Karpas-422 (cell line): ENCODE measurements at regions not wholly inside any gene's neighbourhood (a gene's known extent, or its start where the extent isn't known, plus 50 kb on each side); places are given as distances from the start of the nearest gene placed in this dataset.
"Not testable (repeated sequence)": the region's sequence is repeated elsewhere in the genome, so short reads cannot be mapped to it uniquely, and the experiment has no call there.

Source experiments
- DNase-seq: peaks from one replicate; pipeline ENCODE4 v3.0.0-alpha.2; 2015
- H2AFZ ChIP-seq: fragments of 200-600 bp; sonication (generic); 2 replicates; pipeline ENCODE4 v1.6.1; 2014; ENCODE audit warnings: antibody characterized with exemption, low read length, mixed read lengths
- H3K27ac ChIP-seq: fragments of 200-600 bp; sonication (generic); 2 replicates; pipeline ENCODE4 v1.5.1; 2014; ENCODE audit warnings: mild to moderate bottlenecking, low read length, moderate library complexity
- H3K27me3 ChIP-seq: fragments of 200-600 bp; sonication (generic); 2 replicates; pipeline ENCODE4 v1.6.1; 2014; ENCODE audit warnings: low read length, mixed read lengths
- H3K36me3 ChIP-seq: fragments of 200-600 bp; sonication (generic); 2 replicates; pipeline ENCODE4 v1.6.1; 2014; ENCODE audit warnings: low read length, mixed read lengths; ENCODE audit not compliant: insufficient read depth
- H3K4me1 ChIP-seq: fragments of 200-600 bp; sonication (generic); 2 replicates; pipeline ENCODE4 v1.6.1; 2014; ENCODE audit warnings: mild to moderate bottlenecking, low read length, mixed read lengths
- H3K4me2 ChIP-seq: fragments of 200-600 bp; sonication (generic); 2 replicates; pipeline ENCODE4 v1.6.1; 2014; ENCODE audit warnings: low read length, low read depth, mild to moderate bottlenecking; ENCODE audit not compliant: poor library complexity, severe bottlenecking
- H3K4me3 ChIP-seq: fragments of 200-600 bp; sonication (generic); 2 replicates; pipeline ENCODE4 v1.5.1; 2014; ENCODE audit warnings: mild to moderate bottlenecking, antibody characterized with exemption, low read length, mixed read lengths
- H3K79me2 ChIP-seq: fragments of 200-600 bp; sonication (generic); 2 replicates; pipeline ENCODE4 v1.6.1; 2014; ENCODE audit warnings: mild to moderate bottlenecking, low read length, mixed read lengths
- H3K9ac ChIP-seq: fragments of 200-600 bp; sonication (generic); 2 replicates; pipeline ENCODE4 v1.6.0; 2014; ENCODE audit warnings: low read length
- H3K9me2 ChIP-seq: fragments of 200-600 bp; sonication (generic), shearing (Covaris generic); replicated peaks from 2 replicates; pipeline ENCODE4 v1.6.0; 2014; ENCODE audit warnings: mild to moderate bottlenecking, low read length, moderate library complexity; ENCODE audit not compliant: insufficient read depth
- H3K9me3 ChIP-seq: fragments of 300-700, 200-600 bp; sonication (generic); 2 replicates; pipeline ENCODE4 v1.6.1; 2014; ENCODE audit warnings: low read length, mixed read lengths
- H4K20me1 ChIP-seq: fragments of 200-600 bp; sonication (generic); 2 replicates; pipeline ENCODE4 v1.6.1; 2014; ENCODE audit warnings: mild to moderate bottlenecking, antibody characterized with exemption, low read length, low read depth; ENCODE audit not compliant: insufficient read depth

DNA sequence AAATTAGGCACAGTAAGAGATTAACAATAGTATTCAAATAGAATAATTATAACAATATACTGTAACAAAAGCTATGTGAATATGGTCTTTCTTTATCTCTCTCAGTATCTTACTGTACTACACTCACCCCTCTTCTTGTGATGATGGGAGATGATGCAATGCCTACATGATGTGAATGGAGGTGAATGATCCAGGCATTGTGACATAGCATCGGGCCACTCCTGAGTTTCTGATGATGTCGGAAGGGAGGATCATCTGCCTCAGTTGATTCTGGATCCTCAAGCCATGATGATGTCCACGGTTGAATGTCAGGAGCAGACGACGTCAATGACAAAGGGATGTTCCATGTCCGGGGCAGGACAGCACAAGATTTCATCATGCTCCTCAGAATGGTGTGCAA lies 268.3 kb upstream of the MGAT5 start:
- no peaks in the 10 kb centered on the region for H4K20me1 ChIP-seq
- H3K27ac ChIP-seq = no peak overlapping the region
- DNase-seq = no peak
- H3K9me2 ChIP-seq = no peaks in the 10 kb centered on the region
- H3K9me3 ChIP-seq = no peaks in the 10 kb centered on the region
- H2AFZ ChIP-seq = no peak overlapping the region
- no peaks in the 10 kb centered on the region for H3K4me1 ChIP-seq
- no peak overlapping the region for H3K4me3 ChIP-seq
- H3K79me2 ChIP-seq = no peaks in the 10 kb centered on the region
- H3K27me3 ChIP-seq = no peaks in the 10 kb centered on the region
- no peaks in the 10 kb centered on the region for H3K36me3 ChIP-seq
- H3K9ac ChIP-seq = no peak overlapping the region
- H3K4me2 ChIP-seq = no peak overlapping the region

DNA sequence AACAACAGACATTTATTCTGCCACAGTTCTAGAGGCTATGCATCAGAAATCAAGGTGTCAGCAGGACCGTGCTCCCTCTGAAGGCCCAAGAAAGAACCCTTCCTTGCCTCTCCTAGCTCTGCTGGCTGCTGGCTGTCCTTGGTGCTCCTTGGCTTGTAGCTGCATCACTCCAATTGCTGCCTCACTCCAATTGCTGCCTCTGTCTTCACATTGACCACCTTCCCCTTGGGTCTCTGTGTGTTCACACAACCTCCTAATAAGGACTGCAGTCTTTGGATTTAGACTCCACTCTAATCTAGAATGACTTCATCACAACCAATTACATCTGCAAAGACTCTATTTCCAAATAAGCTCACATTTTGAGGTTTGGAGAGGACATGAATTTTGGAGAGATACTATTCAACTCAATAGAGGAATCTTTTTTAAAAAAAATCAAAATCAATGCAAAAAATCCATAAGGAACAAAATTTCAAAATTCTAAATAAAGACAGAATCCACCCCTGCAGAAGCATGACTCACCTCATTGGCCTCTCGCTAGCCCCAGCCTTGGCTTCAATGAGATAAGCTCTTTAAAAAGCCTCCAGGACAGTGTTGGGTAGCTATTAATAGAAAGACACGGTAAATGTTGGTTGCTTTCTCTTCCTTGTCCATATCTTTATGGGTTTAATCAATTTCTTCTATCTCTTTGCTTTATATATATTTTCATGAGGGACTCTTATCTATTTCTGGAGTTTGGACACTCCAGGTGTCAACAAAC lies 267.6 kb upstream of the MGAT5 start:
- no peak overlapping the region for H3K27ac ChIP-seq
- no peak overlapping the region for H3K4me3 ChIP-seq
- DNase-seq = no peak
- H4K20me1 ChIP-seq = no peaks in the 10 kb centered on the region
- no peaks in the 10 kb centered on the region for H3K36me3 ChIP-seq
- H2AFZ ChIP-seq = no peak overlapping the region
- no peaks in the 10 kb centered on the region for H3K9me3 ChIP-seq
- no peaks in the 10 kb centered on the region for H3K79me2 ChIP-seq
- no peaks in the 10 kb centered on the region for H3K9me2 ChIP-seq
- H3K9ac ChIP-seq = no peak overlapping the region
- no peak overlapping the region for H3K4me2 ChIP-seq
- no peaks in the 10 kb centered on the region for H3K4me1 ChIP-seq
- H3K27me3 ChIP-seq = no peaks in the 10 kb centered on the region

DNA sequence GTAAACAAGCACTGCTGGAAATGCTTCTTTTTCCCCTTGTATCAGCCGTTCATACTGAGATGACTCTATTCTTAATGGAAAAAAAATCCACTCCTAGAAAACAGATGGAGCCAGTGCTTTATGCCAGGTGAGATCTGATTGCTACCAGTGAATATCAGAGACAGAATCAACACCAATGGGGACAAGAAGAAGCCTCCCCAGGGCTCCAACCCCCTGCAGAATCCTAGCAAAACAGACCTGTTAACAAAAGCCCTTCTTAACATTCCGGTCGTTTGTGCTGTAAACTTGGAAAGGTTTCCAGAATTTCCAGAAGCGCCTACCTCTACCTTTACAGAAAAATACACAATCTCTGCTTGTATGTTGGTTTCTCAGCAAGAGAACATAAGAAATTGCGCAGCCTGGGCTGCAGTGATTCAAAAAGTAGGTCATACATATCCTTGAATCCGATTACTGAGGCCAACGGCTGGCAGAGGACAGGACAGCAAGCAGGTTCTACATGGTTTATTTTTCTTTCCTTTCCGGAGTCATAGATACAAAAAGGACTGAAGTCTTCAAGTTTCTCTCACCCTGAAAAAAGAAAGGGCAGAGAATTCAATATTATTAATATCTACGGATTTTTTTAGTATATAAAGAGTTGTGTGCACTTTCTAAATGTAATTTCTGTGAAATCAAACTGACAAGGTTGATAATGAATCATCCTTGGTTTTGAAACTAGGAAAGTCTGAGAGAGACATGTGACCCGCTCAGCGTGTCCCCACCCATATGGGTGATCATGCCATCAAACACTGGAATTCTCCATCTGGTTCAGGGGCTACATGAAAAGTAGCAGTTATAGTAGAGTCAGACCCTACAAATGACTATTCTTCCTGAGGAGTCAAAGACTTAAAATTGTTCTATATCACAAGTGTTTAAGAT lies 266.7 kb upstream of the MGAT5 start:
- Histone ChIP-seq H3K27ac (no peak overlapping the region), H3K27me3 (no peaks in the 10 kb centered on the region), H3K4me3 (no peak overlapping the region), H3K9me3 (no peaks in the 10 kb centered on the region), H3K4me1 (no peaks in the 10 kb centered on the region), H3K9me2 (no peaks in the 10 kb centered on the region), H3K4me2 (no peak overlapping the region), H4K20me1 (no peaks in the 10 kb centered on the region), H3K9ac (no peak overlapping the region), H3K79me2 (no peaks in the 10 kb centered on the region), H2AFZ (no peak overlapping the region), H3K36me3 (no peaks in the 10 kb centered on the region)
- DNase-seq = no peak

DNA sequence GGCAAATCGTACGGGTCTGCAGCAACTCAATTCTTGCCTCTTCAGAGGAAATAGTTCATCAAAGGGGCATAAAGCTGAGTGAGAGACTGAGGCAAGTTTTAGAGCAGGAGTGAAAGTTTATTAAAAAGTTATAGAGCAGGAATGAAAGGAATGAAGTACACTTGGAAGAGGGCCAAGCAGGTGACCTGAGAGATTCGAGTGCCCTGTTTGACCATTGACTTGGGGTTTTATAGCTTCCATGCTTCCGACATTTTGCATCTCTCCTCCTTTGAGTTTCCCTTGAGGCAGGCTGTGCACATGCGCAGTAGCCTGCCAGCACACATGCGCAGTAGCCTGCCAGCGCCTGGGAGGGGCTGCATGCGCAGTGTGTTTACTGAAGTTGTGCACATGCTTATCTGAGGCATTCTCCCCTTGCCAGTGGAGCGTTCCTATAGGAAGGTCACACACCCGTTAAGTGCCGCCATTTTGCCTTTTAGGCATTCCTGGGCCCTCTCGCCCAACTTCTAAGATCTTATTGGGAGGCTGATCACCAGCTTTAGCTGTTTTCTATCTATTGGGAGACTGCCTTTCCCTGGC lies 265.5 kb upstream of the MGAT5 start:
- Histone ChIP-seq H4K20me1 (no peaks in the 10 kb centered on the region), H3K9me3 (no peaks in the 10 kb centered on the region), H3K4me2 (no peak overlapping the region), H3K27ac (no peak overlapping the region), H3K4me3 (no peak overlapping the region), H3K79me2 (no peaks in the 10 kb centered on the region), H3K9ac (no peak overlapping the region), H3K27me3 (no peaks in the 10 kb centered on the region), H3K36me3 (no peaks in the 10 kb centered on the region), H3K4me1 (no peaks in the 10 kb centered on the region), H3K9me2 (no peaks in the 10 kb centered on the region), H2AFZ (no peak overlapping the region)
- DNase-seq = no peak

DNA sequence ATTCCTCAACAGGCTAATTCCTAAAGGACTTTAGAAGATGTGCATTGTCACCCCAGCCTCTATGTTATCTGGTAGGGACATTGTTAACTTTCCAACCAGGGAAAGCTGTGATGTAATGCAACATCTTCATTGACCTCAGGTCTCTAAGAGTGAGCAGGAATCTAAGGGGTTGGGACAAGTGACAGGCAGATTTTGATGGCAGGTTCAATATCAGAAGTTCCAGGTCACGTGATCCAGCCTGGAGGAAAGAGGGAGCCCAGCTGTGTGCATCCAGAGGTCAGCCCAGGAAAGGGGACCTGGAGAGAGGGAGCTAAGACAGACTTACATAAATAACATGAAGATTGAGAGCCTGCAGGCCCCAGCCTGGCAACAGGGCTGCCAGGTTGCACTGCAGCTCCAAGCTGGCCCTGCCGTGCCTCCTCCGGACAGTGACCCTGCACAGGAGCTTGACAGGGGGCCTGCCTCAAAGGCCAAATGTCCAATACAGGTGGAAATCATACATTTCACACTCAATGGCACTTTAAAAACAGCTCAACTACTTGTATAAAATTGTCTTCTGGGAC lies 262.2 kb upstream of the MGAT5 start:
- H3K4me3 ChIP-seq = no peak overlapping the region
- H3K9me2 ChIP-seq = no peaks in the 10 kb centered on the region

DNA sequence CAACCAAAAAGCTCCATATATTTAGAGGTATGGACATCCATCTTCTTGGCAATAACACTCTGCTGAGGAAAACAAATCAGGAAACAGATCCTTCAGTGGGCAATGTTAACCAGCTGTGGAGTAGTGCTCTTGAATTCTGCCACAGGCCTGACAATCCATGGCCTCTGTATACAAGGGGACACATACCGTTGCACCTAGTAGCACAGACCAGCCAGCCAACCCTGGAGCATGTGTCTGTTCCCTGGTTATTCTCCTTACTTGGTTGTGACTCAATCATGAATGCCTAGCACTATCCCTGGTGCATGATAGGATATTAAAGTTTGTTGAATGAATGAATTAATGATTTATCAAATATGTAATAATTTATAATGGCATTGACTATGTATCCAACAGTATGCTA lies 261.4 kb upstream of the MGAT5 start:
- Histone ChIP-seq H3K4me1 (no peaks in the 10 kb centered on the region), H3K4me3 (no peak overlapping the region), H3K4me2 (no peak overlapping the region), H3K9me2 (no peaks in the 10 kb centered on the region), H3K9ac (no peak overlapping the region), H3K27ac (no peak overlapping the region), H3K79me2 (no peaks in the 10 kb centered on the region), H3K27me3 (no peaks in the 10 kb centered on the region), H3K36me3 (no peaks in the 10 kb centered on the region), H2AFZ (no peak overlapping the region), H3K9me3 (no peaks in the 10 kb centered on the region), H4K20me1 (no peaks in the 10 kb centered on the region)
- no peak for DNase-seq

More for the DNA sequence above, 262.2 kb upstream of the MGAT5 start:
- Histone ChIP-seq H3K27me3 (no peaks in the 10 kb centered on the region), H3K36me3 (no peaks in the 10 kb centered on the region), H2AFZ (no peak overlapping the region), H3K4me2 (no peak overlapping the region), H3K9me3 (no peaks in the 10 kb centered on the region), H3K4me1 (no peaks in the 10 kb centered on the region), H4K20me1 (no peaks in the 10 kb centered on the region), H3K79me2 (no peaks in the 10 kb centered on the region), H3K9ac (no peak overlapping the region), H3K27ac (no peak overlapping the region)
- no peak for DNase-seq

DNA sequence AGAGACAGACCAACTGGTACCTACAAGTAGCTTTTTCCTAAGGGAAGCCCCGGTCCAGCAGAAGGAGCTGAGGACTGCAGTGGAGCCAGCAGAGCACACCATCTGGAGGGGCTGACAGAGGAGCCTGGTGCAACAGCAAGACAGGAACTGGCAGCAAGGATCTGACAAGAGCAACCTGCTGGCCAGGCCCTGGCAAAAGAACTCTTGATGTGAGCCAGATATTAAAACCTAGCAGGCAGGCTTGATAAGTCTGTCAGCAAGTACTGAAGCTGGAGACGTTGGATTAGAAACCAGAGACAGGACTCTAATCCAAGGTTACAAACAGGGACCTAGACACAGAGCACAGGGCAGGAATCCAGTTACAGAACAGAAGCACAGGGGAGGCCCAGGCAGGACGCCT lies 260.7 kb upstream of the MGAT5 start:
- H3K9me3 ChIP-seq = no peaks in the 10 kb centered on the region
- no peak overlapping the region for H3K27ac ChIP-seq
- no peaks in the 10 kb centered on the region for H4K20me1 ChIP-seq
- no peak overlapping the region for H3K4me3 ChIP-seq
- H3K36me3 ChIP-seq = no peaks in the 10 kb centered on the region
- no peak overlapping the region for H3K9ac ChIP-seq
- H3K4me1 ChIP-seq = no peaks in the 10 kb centered on the region
- no peaks in the 10 kb centered on the region for H3K79me2 ChIP-seq
- no peak overlapping the region for H3K4me2 ChIP-seq
- H3K9me2 ChIP-seq = no peaks in the 10 kb centered on the region
- no peak overlapping the region for H2AFZ ChIP-seq
- no peaks in the 10 kb centered on the region for H3K27me3 ChIP-seq
- no peak for DNase-seq

DNA sequence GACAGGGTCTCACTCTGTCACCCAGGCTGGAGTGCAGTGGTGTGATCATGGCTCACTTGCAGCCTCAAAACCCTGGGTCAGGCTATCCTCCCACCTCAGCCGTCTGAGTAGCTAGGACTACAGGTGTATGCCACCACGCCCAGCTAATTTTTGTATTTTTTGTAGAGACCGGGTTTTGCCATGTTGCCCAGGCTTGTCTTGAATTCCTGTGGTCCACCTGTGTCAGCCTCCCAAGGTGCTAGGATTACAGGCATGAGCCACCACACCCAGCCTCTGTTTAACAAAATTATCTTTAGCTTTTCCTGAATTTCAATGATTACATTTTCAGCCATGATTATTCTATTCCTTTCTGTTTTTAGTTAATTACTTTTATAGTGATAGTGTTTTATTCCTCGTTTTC lies 255.1 kb upstream of the MGAT5 start:
- H3K9me2 ChIP-seq, H4K20me1 ChIP-seq, H3K27ac ChIP-seq, H3K4me3 ChIP-seq, H3K36me3 ChIP-seq, DNase-seq, H3K4me1 ChIP-seq, H2AFZ ChIP-seq, H3K9me3 ChIP-seq, H3K9ac ChIP-seq, H3K4me2 ChIP-seq, H3K27me3 ChIP-seq, H3K79me2 ChIP-seq: not testable (repeated sequence)
